ENCODE measurements at regions not wholly inside any gene's neighbourhood (a gene's known extent, or its start where the extent isn't known, plus 50 kb on each side); places are given as distances from the start of the nearest gene placed in this dataset.

DNA sequence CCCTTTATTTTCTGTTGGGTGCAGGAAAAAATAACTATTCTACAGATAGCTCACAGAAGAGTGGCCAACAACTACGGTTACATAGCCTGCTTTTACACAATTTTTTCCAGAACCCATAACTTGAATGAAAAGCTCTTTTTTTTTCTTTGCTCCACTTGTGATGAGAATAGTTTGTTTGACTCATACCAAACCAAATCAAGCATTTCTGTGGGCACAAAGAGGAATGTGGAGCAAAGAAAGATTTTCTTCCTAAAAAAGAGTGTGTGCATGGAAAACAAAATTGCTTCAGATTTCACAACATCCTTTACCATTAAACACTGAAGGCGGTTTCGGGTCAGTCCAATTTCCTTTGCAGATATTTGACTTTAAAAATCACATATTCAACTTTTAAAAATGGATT is 54.8 kb upstream of the RAB11FIP2 start:
- TF ChIP-seq ZBTB33 (IDR thresholded peaks at IDR 0.05) (no peak), YY1 (IDR thresholded peaks at IDR 0.05) (no peak), RAD21 (IDR thresholded peaks at IDR 0.05) (no peak), FOXA1 (IDR thresholded peaks at IDR 0.05) (no peak), HNF4A (conservative IDR thresholded peaks at IDR 0.05) (no peak), GABPA (IDR thresholded peaks at IDR 0.05 in 1 of 2, conservative IDR thresholded peaks at IDR 0.05 in 1 of 2) (no peak), NR2F2 (IDR thresholded peaks at IDR 0.05) (no peak), SP1 (IDR thresholded peaks at IDR 0.05) (no peak), TAF1 (conservative IDR thresholded peaks at IDR 0.05) (no peak), EGR1 (IDR thresholded peaks at IDR 0.05; ENCODE audit: low read depth in 2 of 2) (no peak)
- TF ChIP-seq, protein P1, sequence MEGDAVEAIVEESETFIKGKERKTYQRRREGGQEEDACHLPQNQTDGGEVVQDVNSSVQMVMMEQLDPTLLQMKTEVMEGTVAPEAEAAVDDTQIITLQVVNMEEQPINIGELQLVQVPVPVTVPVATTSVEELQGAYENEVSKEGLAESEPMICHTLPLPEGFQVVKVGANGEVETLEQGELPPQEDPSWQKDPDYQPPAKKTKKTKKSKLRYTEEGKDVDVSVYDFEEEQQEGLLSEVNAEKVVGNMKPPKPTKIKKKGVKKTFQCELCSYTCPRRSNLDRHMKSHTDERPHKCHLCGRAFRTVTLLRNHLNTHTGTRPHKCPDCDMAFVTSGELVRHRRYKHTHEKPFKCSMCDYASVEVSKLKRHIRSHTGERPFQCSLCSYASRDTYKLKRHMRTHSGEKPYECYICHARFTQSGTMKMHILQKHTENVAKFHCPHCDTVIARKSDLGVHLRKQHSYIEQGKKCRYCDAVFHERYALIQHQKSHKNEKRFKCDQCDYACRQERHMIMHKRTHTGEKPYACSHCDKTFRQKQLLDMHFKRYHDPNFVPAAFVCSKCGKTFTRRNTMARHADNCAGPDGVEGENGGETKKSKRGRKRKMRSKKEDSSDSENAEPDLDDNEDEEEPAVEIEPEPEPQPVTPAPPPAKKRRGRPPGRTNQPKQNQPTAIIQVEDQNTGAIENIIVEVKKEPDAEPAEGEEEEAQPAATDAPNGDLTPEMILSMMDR (IDR thresholded peaks at IDR 0.05; ENCODE audit: low read depth, low read length, missing input control), result no peak
- TF ChIP-seq, protein P2, sequence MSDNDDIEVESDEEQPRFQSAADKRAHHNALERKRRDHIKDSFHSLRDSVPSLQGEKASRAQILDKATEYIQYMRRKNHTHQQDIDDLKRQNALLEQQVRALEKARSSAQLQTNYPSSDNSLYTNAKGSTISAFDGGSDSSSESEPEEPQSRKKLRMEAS (IDR thresholded peaks at IDR 0.05), result no peak
- TF ChIP-seq, protein P3, sequence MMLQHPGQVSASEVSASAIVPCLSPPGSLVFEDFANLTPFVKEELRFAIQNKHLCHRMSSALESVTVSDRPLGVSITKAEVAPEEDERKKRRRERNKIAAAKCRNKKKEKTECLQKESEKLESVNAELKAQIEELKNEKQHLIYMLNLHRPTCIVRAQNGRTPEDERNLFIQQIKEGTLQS (IDR thresholded peaks at IDR 0.05), result no peak
- TF ChIP-seq, protein P4, sequence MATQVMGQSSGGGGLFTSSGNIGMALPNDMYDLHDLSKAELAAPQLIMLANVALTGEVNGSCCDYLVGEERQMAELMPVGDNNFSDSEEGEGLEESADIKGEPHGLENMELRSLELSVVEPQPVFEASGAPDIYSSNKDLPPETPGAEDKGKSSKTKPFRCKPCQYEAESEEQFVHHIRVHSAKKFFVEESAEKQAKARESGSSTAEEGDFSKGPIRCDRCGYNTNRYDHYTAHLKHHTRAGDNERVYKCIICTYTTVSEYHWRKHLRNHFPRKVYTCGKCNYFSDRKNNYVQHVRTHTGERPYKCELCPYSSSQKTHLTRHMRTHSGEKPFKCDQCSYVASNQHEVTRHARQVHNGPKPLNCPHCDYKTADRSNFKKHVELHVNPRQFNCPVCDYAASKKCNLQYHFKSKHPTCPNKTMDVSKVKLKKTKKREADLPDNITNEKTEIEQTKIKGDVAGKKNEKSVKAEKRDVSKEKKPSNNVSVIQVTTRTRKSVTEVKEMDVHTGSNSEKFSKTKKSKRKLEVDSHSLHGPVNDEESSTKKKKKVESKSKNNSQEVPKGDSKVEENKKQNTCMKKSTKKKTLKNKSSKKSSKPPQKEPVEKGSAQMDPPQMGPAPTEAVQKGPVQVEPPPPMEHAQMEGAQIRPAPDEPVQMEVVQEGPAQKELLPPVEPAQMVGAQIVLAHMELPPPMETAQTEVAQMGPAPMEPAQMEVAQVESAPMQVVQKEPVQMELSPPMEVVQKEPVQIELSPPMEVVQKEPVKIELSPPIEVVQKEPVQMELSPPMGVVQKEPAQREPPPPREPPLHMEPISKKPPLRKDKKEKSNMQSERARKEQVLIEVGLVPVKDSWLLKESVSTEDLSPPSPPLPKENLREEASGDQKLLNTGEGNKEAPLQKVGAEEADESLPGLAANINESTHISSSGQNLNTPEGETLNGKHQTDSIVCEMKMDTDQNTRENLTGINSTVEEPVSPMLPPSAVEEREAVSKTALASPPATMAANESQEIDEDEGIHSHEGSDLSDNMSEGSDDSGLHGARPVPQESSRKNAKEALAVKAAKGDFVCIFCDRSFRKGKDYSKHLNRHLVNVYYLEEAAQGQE (IDR thresholded peaks at IDR 0.05), result no peak

All from liver (tissue), 3 donors.